HCT116 (cell line): ENCODE measurements at regions not wholly inside any gene's neighbourhood (a gene's known extent, or its start where the extent isn't known, plus 50 kb on each side); places are given as distances from the start of the nearest gene placed in this dataset.

Experiments
- ATAC-seq: fragments of 200-7000 bp; cut with Tn5 transposase; 2 replicates; pipeline ENCODE4 v1.9.1; 2020; ENCODE audit warnings: mild to moderate bottlenecking, moderate library complexity
- BruUV-seq: library from RNA; stranded (reverse); fragments of 400-500 nt; replicated peaks from 2 replicates; lab custom pipeline; 2021; lab: Mats Ljungman, UMichigan
- CTCF ChIA-PET: fragments of 300-600 bp; sonication (Branson Sonifier 250); formaldehyde crosslinking; loops from one replicate; lab custom pipeline; 2021; ENCODE audit warnings: antibody characterized with exemption; lab: Charles Lee
- POLR2A ChIA-PET: fragments of 300-600, 350-600 bp; sonication (Branson Sonifier 250); formaldehyde crosslinking; loops from one replicate; lab custom pipeline; 2021; ENCODE audit warnings: antibody characterized with exemption; lab: Charles Lee
- RAD21 ChIA-PET, 2 experiments: fragments of 300-600 bp; sonication (Branson Sonifier 250); formaldehyde crosslinking; loops; one replicate each; lab custom pipeline; 2023; ENCODE audit warnings: low total read pairs in 2 of 2; ENCODE audit not compliant: uncharacterized antibody in 2 of 2, unreplicated experiment in 2 of 2, low non-redundant PET in 1 of 2; lab: Charles Lee
- DNase-seq: peaks from one replicate; pipeline ENCODE4 v3.0.0-alpha.2; 2010; ENCODE audit warnings: low read depth, low spot score
- H2AFZ ChIP-seq: fragments of 200-600 bp; shearing (Covaris generic), sonication (generic); 2 replicates; pipeline ENCODE4 v1.6.1; 2017; ENCODE audit warnings: low read depth, mixed run types, mixed read lengths, antibody characterized with exemption, low read length; ENCODE audit not compliant: poor library complexity, severe bottlenecking
- H3K27ac ChIP-seq: 2 replicates; pipeline ENCODE4 v1.5.1; 2012; ENCODE audit warnings: low read depth, low read length
- H3K27me3 ChIP-seq: fragments of 200-600 bp; sonication (generic); 2 replicates; pipeline ENCODE4 v1.6.1; 2016; ENCODE audit warnings: mixed run types, low read length, mixed read lengths; ENCODE audit not compliant: insufficient read depth
- H3K36me3 ChIP-seq, 2 experiments: fragments of 200-500 bp in 1 of 2; fragments of 200-600 bp in 1 of 2; sonication (Bioruptor generic) in 1 of 2; sonication (generic) in 1 of 2; 2 replicates each; pipeline versions ENCODE4 v1.5.1 to v1.6.1; 2014 to 2016; ENCODE audit warnings: low read length in 2 of 2, inconsistent platforms in 1 of 2, mixed read lengths in 1 of 2, mixed run types in 1 of 2; ENCODE audit not compliant: insufficient read depth in 2 of 2, control insufficient read depth in 1 of 2
- H3K4me1 ChIP-seq, 2 experiments: fragments of 200-600 bp in 1 of 2; sonication (generic) in 1 of 2; 2 replicates each; pipeline versions ENCODE4 v1.5.1 to v1.6.1; 2012 to 2017; ENCODE audit warnings: low read length in 2 of 2, inconsistent platforms in 1 of 2, mild to moderate bottlenecking in 1 of 2, mixed read lengths in 1 of 2, mixed run types in 1 of 2, moderate library complexity in 1 of 2; ENCODE audit not compliant: insufficient read depth in 2 of 2, control insufficient read depth in 1 of 2
- H3K4me2 ChIP-seq: fragments of 200-600 bp; sonication (generic); 2 replicates; pipeline ENCODE4 v1.6.1; 2017; ENCODE audit warnings: mixed run types, low read length, mixed read lengths
- H3K4me3 ChIP-seq, 2 experiments: fragments of 200-600 bp in 1 of 2; sonication (generic) in 1 of 2; replicated peaks in 1 of 2; 2 replicates each; pipeline ENCODE4 v1.5.1; 2011 to 2016; ENCODE audit warnings: low read length in 2 of 2, control low read depth in 1 of 2, low read depth in 1 of 2, mild to moderate bottlenecking in 1 of 2, mixed read lengths in 1 of 2, mixed run types in 1 of 2
- H3K79me2 ChIP-seq: fragments of 200-600 bp; sonication (generic); 2 replicates; pipeline ENCODE4 v1.6.1; 2017; ENCODE audit warnings: mild to moderate bottlenecking, mixed run types, low read length, moderate library complexity, mixed read lengths; ENCODE audit not compliant: insufficient read depth
- H3K9ac ChIP-seq: fragments of 200-600 bp; sonication (generic); 2 replicates; pipeline ENCODE4 v1.6.1; 2016; ENCODE audit warnings: low read length, mixed read lengths
- H3K9me2 ChIP-seq: fragments of 200-600 bp; sonication (generic), shearing (Covaris generic); 2 replicates; pipeline ENCODE4 v1.6.1; 2017; ENCODE audit warnings: mixed run types, mild to moderate bottlenecking, moderate library complexity; ENCODE audit not compliant: insufficient read depth
- H3K9me3 ChIP-seq, 2 experiments: fragments of 200-500 bp in 1 of 2; fragments of 200-600 bp in 1 of 2; sonication (Bioruptor generic) in 1 of 2; sonication (generic) in 1 of 2; 2 replicates each; pipeline ENCODE4 v1.6.1; 2014 to 2017; ENCODE audit warnings: low read length in 2 of 2, mixed read lengths in 2 of 2, inconsistent platforms in 1 of 2, low read depth in 1 of 2, mild to moderate bottlenecking in 1 of 2, mixed run types in 1 of 2, moderate library complexity in 1 of 2; ENCODE audit not compliant: control insufficient read depth in 1 of 2, insufficient read depth in 1 of 2
- H4K20me1 ChIP-seq: fragments of 200-600 bp; sonication (generic), shearing (Covaris generic); 2 replicates; pipeline ENCODE4 v1.6.1; 2017; ENCODE audit warnings: mixed run types, mild to moderate bottlenecking, moderate library complexity; ENCODE audit not compliant: insufficient read depth
- CEBPB ChIP-seq: IDR thresholded peaks from 2 replicates; pipeline ENCODE4 v1.6.1; 2012; ENCODE audit warnings: low read depth
- CTCF ChIP-seq, 3 experiments: fragments of 200-600 bp in 1 of 3; sonication (generic) in 1 of 3; IDR thresholded peaks in 2 of 3; conservative IDR thresholded peaks in 1 of 3; 2 replicates each; pipeline ENCODE4 v1.5.1; 2012 to 2017; ENCODE audit warnings: low read depth in 2 of 3, low read length in 2 of 3, antibody characterized with exemption in 1 of 3, borderline replicate concordance in 1 of 3, control low read depth in 1 of 3, mild to moderate bottlenecking in 1 of 3, mixed read lengths in 1 of 3, mixed run types in 1 of 3, moderate library complexity in 1 of 3; ENCODE audit not compliant: insufficient read depth in 1 of 3
- EZH2phosphoT487 ChIP-seq: fragments of 200-600 bp; IDR thresholded peaks from 2 replicates; pipeline ENCODE4 v1.6.1; 2018; ENCODE audit warnings: antibody characterized with exemption, borderline replicate concordance
- FOSL1 ChIP-seq: IDR thresholded peaks from 2 replicates; pipeline ENCODE4 v1.6.1; 2012; ENCODE audit warnings: low read depth
- JUND ChIP-seq: IDR thresholded peaks from 2 replicates; pipeline ENCODE4 v1.6.1; 2012
- POLR2A ChIP-seq: IDR thresholded peaks from 2 replicates; pipeline ENCODE4 v1.7.0; 2011; ENCODE audit warnings: borderline replicate concordance; ENCODE audit not compliant: insufficient read depth, insufficient read length; ENCODE audit errors: extremely low read depth
- POLR2AphosphoS5 ChIP-seq: IDR thresholded peaks from 2 replicates; pipeline ENCODE4 v1.6.1; 2011; ENCODE audit warnings: mild to moderate bottlenecking, low read depth, low read length, moderate library complexity
- SRF ChIP-seq: IDR thresholded peaks from 2 replicates; pipeline ENCODE4 v1.6.1; 2012; ENCODE audit warnings: low read depth
- TCF7L2 ChIP-seq: IDR thresholded peaks from 2 replicates; pipeline ENCODE4 v1.7.0; 2011; ENCODE audit warnings: borderline replicate concordance, inconsistent platforms; ENCODE audit not compliant: insufficient read depth, insufficient read length; ENCODE audit errors: extremely low read depth
- YY1 ChIP-seq: IDR thresholded peaks from 2 replicates; pipeline ENCODE4 v1.6.1; 2011; ENCODE audit warnings: low read length, low read depth, moderate library complexity, mild to moderate bottlenecking; ENCODE audit not compliant: insufficient replicate concordance; ENCODE audit errors: extremely low read depth
- ZNF274 ChIP-seq: fragments of 200-500 bp; sonication (Bioruptor generic); IDR thresholded peaks from 2 replicates; pipeline ENCODE4 v1.6.1; 2014; ENCODE audit warnings: mild to moderate bottlenecking, low read depth, low read length, inconsistent platforms
- intact Hi-C: fragments of 100-400 bp; cut with micrococcal nuclease; formaldehyde crosslinking; loops from 2 replicates; pipeline ENCODE4 v1.10.0; 2022
- TF ChIP-seq, protein P1 (sequence below): IDR thresholded peaks from 2 replicates; pipeline ENCODE4 v1.6.1; 2012
- TF ChIP-seq, protein P2 (sequence below): IDR thresholded peaks from 2 replicates; pipeline ENCODE4 v1.6.1; 2011; ENCODE audit warnings: mild to moderate bottlenecking, low read length, moderate library complexity; ENCODE audit not compliant: insufficient replicate concordance; ENCODE audit errors: extremely low read depth
- TF ChIP-seq, protein P3 (sequence below): IDR thresholded peaks from 2 replicates; pipeline ENCODE4 v1.6.1; 2012

DNA sequence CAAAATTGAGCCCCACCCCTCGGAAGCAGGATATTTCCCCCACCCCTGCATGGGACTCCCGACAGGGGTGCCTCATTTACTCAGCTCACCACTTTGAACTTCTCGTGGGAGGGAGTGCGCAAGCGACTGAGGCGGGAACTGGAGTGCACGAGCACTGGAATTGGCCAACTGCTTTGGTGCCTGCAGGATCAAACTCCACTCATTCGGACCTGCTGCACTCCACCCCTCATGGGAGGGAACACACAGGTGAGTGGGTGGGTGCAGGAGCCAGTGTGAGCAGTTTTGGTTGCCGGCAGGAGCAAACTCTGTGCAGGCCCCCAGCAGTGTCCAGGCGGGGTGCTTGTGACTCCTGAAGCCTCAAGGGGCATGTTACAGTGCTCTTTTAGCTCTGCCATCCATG, 301.2 kb downstream of the TUSC1 start:
- Histone ChIP-seq H3K4me3 (no peak overlapping the region), H3K4me1 (no peaks in the 10 kb centered on the region), H3K79me2 (no peaks in the 10 kb centered on the region), H3K9me3 (peaks cover 8 to 19% of the 10 kb centered on the region in 2 experiments; a peak in 2 of 4 replicates), H3K36me3 (no peaks in the 10 kb centered on the region), H3K4me2 (no peak overlapping the region), H3K9me2 (no peaks in the 10 kb centered on the region), H3K9ac (no peak overlapping the region), H4K20me1 (no peaks in the 10 kb centered on the region), H2AFZ (no peak overlapping the region), H3K27ac (no peak overlapping the region), H3K27me3 (no peaks in the 10 kb centered on the region)
- intact Hi-C loops = no loop called here
- CTCF ChIA-PET = no interaction called here
- TF ChIP-seq SRF (no peak), POLR2AphosphoS5 (no peak), JUND (no peak), CTCF (IDR thresholded peaks at IDR 0.05 in 2 of 3, conservative IDR thresholded peaks at IDR 0.05 in 1 of 3; ENCODE audit: borderline replicate concordance in 1 of 3, insufficient read depth in 1 of 3, low read depth in 2 of 3, low read length in 2 of 3) (no peak), EZH2phosphoT487 (no peak), ZNF274 (no peak), CEBPB (no peak), FOSL1 (no peak), TCF7L2 (no peak), YY1 (no peak), POLR2A (no peak)
- TF ChIP-seq, protein P1, sequence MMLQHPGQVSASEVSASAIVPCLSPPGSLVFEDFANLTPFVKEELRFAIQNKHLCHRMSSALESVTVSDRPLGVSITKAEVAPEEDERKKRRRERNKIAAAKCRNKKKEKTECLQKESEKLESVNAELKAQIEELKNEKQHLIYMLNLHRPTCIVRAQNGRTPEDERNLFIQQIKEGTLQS = no peak
- TF ChIP-seq, protein P2, sequence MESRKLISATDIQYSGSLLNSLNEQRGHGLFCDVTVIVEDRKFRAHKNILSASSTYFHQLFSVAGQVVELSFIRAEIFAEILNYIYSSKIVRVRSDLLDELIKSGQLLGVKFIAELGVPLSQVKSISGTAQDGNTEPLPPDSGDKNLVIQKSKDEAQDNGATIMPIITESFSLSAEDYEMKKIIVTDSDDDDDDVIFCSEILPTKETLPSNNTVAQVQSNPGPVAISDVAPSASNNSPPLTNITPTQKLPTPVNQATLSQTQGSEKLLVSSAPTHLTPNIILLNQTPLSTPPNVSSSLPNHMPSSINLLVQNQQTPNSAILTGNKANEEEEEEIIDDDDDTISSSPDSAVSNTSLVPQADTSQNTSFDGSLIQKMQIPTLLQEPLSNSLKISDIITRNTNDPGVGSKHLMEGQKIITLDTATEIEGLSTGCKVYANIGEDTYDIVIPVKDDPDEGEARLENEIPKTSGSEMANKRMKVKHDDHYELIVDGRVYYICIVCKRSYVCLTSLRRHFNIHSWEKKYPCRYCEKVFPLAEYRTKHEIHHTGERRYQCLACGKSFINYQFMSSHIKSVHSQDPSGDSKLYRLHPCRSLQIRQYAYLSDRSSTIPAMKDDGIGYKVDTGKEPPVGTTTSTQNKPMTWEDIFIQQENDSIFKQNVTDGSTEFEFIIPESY = no peak
- TF ChIP-seq, protein P3, sequence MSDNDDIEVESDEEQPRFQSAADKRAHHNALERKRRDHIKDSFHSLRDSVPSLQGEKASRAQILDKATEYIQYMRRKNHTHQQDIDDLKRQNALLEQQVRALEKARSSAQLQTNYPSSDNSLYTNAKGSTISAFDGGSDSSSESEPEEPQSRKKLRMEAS = no peak
- POLR2A ChIA-PET = no interaction called here
- DNase-seq = no peak
- RAD21 ChIA-PET = no interaction called here
- no TSS peak for BruUV-seq
- ATAC-seq = no peak
